ENCODE measurements at regions not wholly inside any gene's neighbourhood (a gene's known extent, or its start where the extent isn't known, plus 50 kb on each side); places are given as distances from the start of the nearest gene placed in this dataset.

- no peak for TF ChIP-seq CTCF (IDR thresholded peaks at IDR 0.05 in 4 of 5, conservative IDR thresholded peaks at IDR 0.05 in 1 of 5)
- no peak for TF ChIP-seq POLR2A (IDR thresholded peaks at IDR 0.05)
These were observed 472.8 kb downstream of the SHQ1 start for GRCh38 chr3:72375237-72376076.

Measured in gastrocnemius medialis (tissue), 4 donors.